HUES64 (cell line): ENCODE measurements at regions not wholly inside any gene's neighbourhood (a gene's known extent, or its start where the extent isn't known, plus 50 kb on each side); places are given as distances from the start of the nearest gene placed in this dataset.

Source experiments
- H3K27ac ChIP-seq: 2 replicates; pipeline ENCODE4 v1.7.0; 2013; ENCODE audit warnings: low read depth, low read length, inconsistent platforms
- H3K27me3 ChIP-seq: 2 replicates; pipeline ENCODE4 v1.6.1; 2013; ENCODE audit warnings: mild to moderate bottlenecking, low read length; ENCODE audit not compliant: insufficient read depth
- H3K36me3 ChIP-seq: 2 replicates; pipeline ENCODE4 v1.6.1; 2013; ENCODE audit warnings: mild to moderate bottlenecking, low read length; ENCODE audit not compliant: insufficient read depth
- H3K4me1 ChIP-seq: 2 replicates; pipeline ENCODE4 v1.6.1; 2013; ENCODE audit warnings: mild to moderate bottlenecking, low read length, moderate library complexity; ENCODE audit not compliant: insufficient read depth
- H3K4me3 ChIP-seq: 2 replicates; pipeline ENCODE4 v1.5.1; 2013; ENCODE audit warnings: mild to moderate bottlenecking, low read length, moderate library complexity
- H3K9ac ChIP-seq: 2 replicates; pipeline ENCODE4 v1.6.1; 2013; ENCODE audit warnings: mild to moderate bottlenecking, low read depth, low read length
- H3K9me3 ChIP-seq: 2 replicates; pipeline ENCODE4 v1.6.1; 2013; ENCODE audit warnings: low read depth, low read length; ENCODE audit not compliant: insufficient read depth
- WGBS: fragments of 150-250, 120-280 bp; methylation state at CpG from one replicate; pipeline ENCODE4 v1.1.7; 2013; ENCODE audit warnings: missing lambda C conversion rate; 5-methylcytosine and 5-hydroxymethylcytosine counted together

- Histone ChIP-seq H3K27ac (no peak overlapping the region), H3K36me3 (no peaks in the 10 kb centered on the region), H3K4me1 (no peaks in the 10 kb centered on the region), H3K4me3 (no peak overlapping the region), H3K27me3 (no peaks in the 10 kb centered on the region), H3K9ac (no peak overlapping the region), H3K9me3 (peaks cover 19% of the 10 kb centered on the region)
- no CpG with 5 or more reads among the region's 1 CpG for WGBS
Measured at GRCh38 chr3:144073698-144074097, 102.1 kb downstream of the DIPK2A start.

DNA sequence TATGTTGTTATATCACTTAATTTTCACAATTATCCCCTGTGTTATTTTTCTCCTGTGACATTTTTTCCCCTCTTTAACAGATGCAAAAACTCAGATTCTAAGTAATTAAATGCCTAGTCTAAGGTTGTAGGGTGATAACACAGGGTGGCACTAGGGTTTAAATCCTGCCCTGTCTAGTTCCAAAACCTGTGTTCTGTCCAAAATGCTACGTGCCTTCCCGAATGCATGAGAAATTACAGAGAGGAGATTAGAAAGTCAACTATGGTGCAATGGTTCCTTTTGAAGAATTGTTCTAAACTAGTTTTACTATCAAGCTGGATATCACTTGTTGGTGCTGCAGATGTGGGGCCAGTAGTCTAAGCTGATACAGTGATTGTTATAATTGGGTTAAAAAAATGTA lies 108.0 kb downstream of the DIPK2A start:
- 97% methylated on average over 2 of the region's 2 CpGs for WGBS
- Histone ChIP-seq H3K4me1 (no peaks in the 10 kb centered on the region), H3K27me3 (no peaks in the 10 kb centered on the region), H3K9ac (no peak overlapping the region), H3K27ac (no peak overlapping the region), H3K4me3 (no peak overlapping the region), H3K36me3 (no peaks in the 10 kb centered on the region), H3K9me3 (no peaks in the 10 kb centered on the region)

- Histone ChIP-seq H3K36me3 (no peaks in the 10 kb centered on the region), H3K9me3 (no peaks in the 10 kb centered on the region), H3K4me3 (no peak overlapping the region), H3K9ac (no peak overlapping the region), H3K27ac (no peak overlapping the region), H3K4me1 (no peaks in the 10 kb centered on the region), H3K27me3 (no peaks in the 10 kb centered on the region)
- WGBS: 48% methylated on average over 2 of the region's 2 CpGs
Measured at GRCh38 chr3:144084929-144085328, 113.3 kb downstream of the DIPK2A start.

- no peak overlapping the region for H3K9ac ChIP-seq
- H3K4me3 ChIP-seq: no peak overlapping the region
- H3K27ac ChIP-seq: no peak overlapping the region
- H3K36me3 ChIP-seq: no peaks in the 10 kb centered on the region
- no peaks in the 10 kb centered on the region for H3K9me3 ChIP-seq
- WGBS: 97% methylated on average over 3 of the region's 3 CpGs
- no peaks in the 10 kb centered on the region for H3K27me3 ChIP-seq
- no peaks in the 10 kb centered on the region for H3K4me1 ChIP-seq
Measured at GRCh38 chr3:144085964-144086363, 114.3 kb downstream of the DIPK2A start.

DNA sequence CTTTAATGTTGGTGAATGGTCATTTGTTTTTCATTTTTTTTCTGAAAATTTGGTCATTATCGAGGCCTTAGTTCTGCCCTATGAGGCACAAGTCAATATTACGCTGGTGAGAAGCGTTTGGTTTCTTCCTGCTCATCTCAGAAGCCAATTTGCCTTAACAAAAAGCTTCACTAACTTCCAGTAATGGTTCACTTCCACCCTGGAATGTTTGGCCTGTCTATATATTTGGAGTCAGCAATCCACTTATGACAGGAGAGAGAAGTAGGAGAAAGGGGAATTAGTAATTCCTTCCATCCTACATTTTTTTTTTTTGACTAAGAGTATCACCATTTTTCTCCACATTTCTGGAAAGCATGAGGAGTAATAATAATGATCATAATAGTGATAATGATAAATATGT lies 124.4 kb downstream of the DIPK2A start:
- 0 out of 2 replicates have a peak, but pooled peaks cover 6% of the 10 kb centered on the region for H3K4me1 ChIP-seq
- WGBS: 96% methylated on average over 3 of the region's 3 CpGs
- H3K27ac ChIP-seq: no peak overlapping the region
- peaks cover 18% of the 10 kb centered on the region for H3K9me3 ChIP-seq
- no peak overlapping the region for H3K9ac ChIP-seq
- H3K36me3 ChIP-seq: no peaks in the 10 kb centered on the region
- H3K27me3 ChIP-seq: no peaks in the 10 kb centered on the region
- no peak overlapping the region for H3K4me3 ChIP-seq

- Histone ChIP-seq H3K27ac (peak overlapping the region; percentile 32; the same call in 1 of the 2 replicates), H3K9me3 (peaks cover 18% of the 10 kb centered on the region), H3K36me3 (no peaks in the 10 kb centered on the region), H3K4me1 (peaks cover 7% of the 10 kb centered on the region; the same call in 1 of the 2 replicates), H3K4me3 (no peak overlapping the region), H3K9ac (no peak overlapping the region), H3K27me3 (no peaks in the 10 kb centered on the region)
- 79% methylated on average over 2 of the region's 2 CpGs for WGBS
Measured at GRCh38 chr3:144097163-144097562, 125.5 kb downstream of the DIPK2A start.

DNA sequence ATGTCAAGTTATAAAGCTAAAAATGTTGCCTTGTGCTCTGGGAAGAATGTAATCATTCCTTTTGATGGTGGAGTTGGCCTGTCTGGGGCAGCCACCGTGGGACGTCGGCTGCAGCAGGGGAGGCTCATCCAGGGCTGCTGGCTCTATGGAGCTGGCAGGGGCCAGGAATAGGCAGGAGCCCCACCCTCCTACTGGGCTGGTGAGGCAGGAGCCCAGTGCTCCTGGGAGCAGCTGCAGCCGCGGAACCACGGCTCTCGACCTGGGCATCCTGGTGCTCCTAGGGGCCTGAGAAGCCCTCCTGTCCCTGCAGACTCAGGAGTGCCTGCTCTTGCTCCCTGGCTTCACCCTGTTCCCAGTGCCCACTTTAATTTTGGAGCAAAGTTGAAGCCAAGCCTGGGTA lies 127.1 kb downstream of the DIPK2A start:
- Histone ChIP-seq H3K4me1 (peaks cover 20% of the 10 kb centered on the region), H3K36me3 (no peaks in the 10 kb centered on the region), H3K4me3 (no peak overlapping the region), H3K9ac (no peak overlapping the region), H3K9me3 (peaks cover 18% of the 10 kb centered on the region), H3K27me3 (no peaks in the 10 kb centered on the region), H3K27ac (no peak overlapping the region)
- WGBS: 95% methylated on average over 7 of the region's 7 CpGs

DNA sequence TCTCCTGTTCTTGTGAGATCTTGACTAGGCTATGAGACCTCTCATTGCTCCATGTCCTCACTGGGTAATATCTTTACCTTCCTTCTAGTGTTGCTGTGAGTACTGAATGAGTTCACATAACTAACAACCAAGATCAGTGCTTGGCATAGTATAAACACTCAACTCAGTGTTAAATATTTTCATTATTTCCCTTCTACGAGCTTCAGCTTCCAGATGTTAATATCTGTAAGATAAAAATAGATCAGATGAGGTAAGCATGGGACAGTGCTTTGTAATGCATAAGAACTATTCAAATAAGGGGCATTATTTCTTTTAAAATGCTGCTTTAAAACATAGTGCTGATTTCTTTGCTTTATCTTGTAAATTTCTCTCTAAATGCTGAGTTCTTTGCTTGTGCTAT lies 130.8 kb downstream of the DIPK2A start:
- Histone ChIP-seq H3K27ac (no peak overlapping the region), H3K9me3 (peaks cover 18% of the 10 kb centered on the region), H3K4me3 (no peak overlapping the region), H3K27me3 (no peaks in the 10 kb centered on the region), H3K9ac (no peak overlapping the region), H3K36me3 (no peaks in the 10 kb centered on the region), H3K4me1 (peaks cover 26% of the 10 kb centered on the region)
- 80% methylated on average over 1 of the region's 1 CpG for WGBS

- H3K4me3 ChIP-seq: no peak overlapping the region
- no peak overlapping the region for H3K27ac ChIP-seq
- H3K9ac ChIP-seq: no peak overlapping the region
- 76% methylated on average over 3 of the region's 3 CpGs for WGBS
- H3K27me3 ChIP-seq: no peaks in the 10 kb centered on the region
- peaks cover 10% of the 10 kb centered on the region for H3K9me3 ChIP-seq
- no peaks in the 10 kb centered on the region for H3K36me3 ChIP-seq
- H3K4me1 ChIP-seq: peaks cover 22% of the 10 kb centered on the region
Measured at GRCh38 chr3:144104186-144104585, 132.6 kb downstream of the DIPK2A start.

DNA sequence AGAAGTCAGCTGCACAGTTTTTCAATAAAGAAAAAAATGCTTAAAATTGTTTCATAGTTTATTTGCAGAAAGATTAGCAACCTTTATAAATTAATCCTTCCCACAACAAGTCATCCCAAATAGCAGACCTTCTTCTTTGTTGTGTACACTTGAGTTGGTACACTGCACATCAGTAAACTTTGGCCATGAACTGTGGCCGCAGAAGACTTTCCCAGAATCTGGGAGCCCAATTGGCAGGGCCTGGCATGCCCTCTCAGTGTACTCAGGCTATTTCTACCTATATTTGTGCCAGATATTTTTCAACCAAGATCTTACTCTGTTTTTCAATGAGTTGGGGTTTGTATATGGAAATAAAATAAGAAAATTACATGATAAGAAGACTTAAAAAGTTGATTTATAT lies 133.1 kb downstream of the DIPK2A start:
- WGBS: 96% methylated on average over 1 of the region's 1 CpG
- H3K9me3 ChIP-seq: peaks cover 5% of the 10 kb centered on the region
- no peak overlapping the region for H3K9ac ChIP-seq
- no peak overlapping the region for H3K27ac ChIP-seq
- H3K4me1 ChIP-seq: peaks cover 22% of the 10 kb centered on the region
- H3K36me3 ChIP-seq: no peaks in the 10 kb centered on the region
- H3K27me3 ChIP-seq: no peaks in the 10 kb centered on the region
- no peak overlapping the region for H3K4me3 ChIP-seq

DNA sequence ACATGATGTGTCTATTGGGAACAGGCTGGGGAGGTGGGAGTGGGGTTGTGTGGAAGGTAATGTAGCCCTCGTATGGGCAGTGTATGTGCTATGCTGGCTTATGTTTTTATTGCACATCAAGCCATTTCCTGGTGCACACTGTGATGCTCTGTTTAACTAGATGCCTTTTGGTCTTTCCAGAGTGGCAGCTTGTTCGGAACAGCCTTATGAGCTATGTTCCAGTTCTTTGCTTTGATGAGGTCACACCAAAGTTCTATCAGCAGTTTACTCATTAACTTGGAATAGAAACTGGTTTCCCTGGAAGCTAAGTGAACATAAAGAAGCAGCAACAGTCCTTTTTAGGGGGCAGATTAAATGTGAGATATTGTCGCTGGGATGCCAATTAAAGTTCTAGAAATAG lies 133.9 kb downstream of the DIPK2A start:
- H3K27ac ChIP-seq: no peak overlapping the region
- H3K27me3 ChIP-seq: no peaks in the 10 kb centered on the region
- H3K9me3 ChIP-seq: no peaks in the 10 kb centered on the region
- H3K4me1 ChIP-seq: peaks cover 22% of the 10 kb centered on the region
- 97% methylated on average over 3 of the region's 3 CpGs for WGBS
- no peak overlapping the region for H3K4me3 ChIP-seq
- H3K36me3 ChIP-seq: no peaks in the 10 kb centered on the region
- no peak overlapping the region for H3K9ac ChIP-seq

DNA sequence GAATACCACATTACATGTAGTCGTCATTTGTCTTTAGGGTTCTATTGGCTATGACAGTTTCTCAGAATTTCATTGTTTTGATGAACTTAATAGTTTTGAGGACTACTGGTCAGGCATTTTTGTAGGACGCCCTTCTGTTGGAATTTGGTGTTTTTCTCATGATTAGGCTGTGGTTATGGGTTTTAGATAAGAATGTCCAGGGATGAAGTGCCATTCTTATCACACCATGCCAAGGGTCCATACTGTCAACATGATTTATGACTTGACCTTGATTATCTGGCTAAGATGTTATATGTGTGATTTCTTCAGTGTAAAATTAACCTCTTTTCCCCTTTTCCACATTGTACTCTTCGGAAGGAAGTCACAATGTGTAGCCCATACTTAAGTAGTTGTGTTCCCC lies 135.3 kb downstream of the DIPK2A start:
- Histone ChIP-seq H3K4me3 (no peak overlapping the region), H3K36me3 (no peaks in the 10 kb centered on the region), H3K27me3 (no peaks in the 10 kb centered on the region), H3K27ac (no peak overlapping the region), H3K9me3 (no peaks in the 10 kb centered on the region), H3K9ac (no peak overlapping the region), H3K4me1 (peaks cover 22% of the 10 kb centered on the region)
- WGBS: 86% methylated on average over 2 of the region's 3 CpGs
